Retinal pigment epithelial cell (primary cell): ENCODE measurements at regions not wholly inside any gene's neighbourhood (a gene's known extent, or its start where the extent isn't known, plus 50 kb on each side); places are given as distances from the start of the nearest gene placed in this dataset.

ENCODE experiments used
- DNase-seq: peaks from one replicate; pipeline ENCODE4 v3.0.0-alpha.2; 2010; ENCODE audit warnings: low read depth
- H3K4me3 ChIP-seq: 2 replicates; pipeline ENCODE4 v1.5.1; 2011; ENCODE audit warnings: mild to moderate bottlenecking, low read length, control low read depth, moderate library complexity
- CTCF ChIP-seq: conservative IDR thresholded peaks from 2 replicates; pipeline ENCODE4 v1.5.1; 2011; ENCODE audit warnings: low read depth, low read length, control low read depth, inconsistent platforms

GRCh38 chr1:222459652-222460051, 88.3 kb downstream of the HHIPL2 start:
- DNase-seq: no peak
- H3K4me3 ChIP-seq: no peak overlapping the region
- TF ChIP-seq CTCF: no peak

GRCh38 chr1:222457513-222457912, 90.4 kb downstream of the HHIPL2 start:
- TF ChIP-seq CTCF: no peak
- DNase-seq: no peak
- no peak overlapping the region for H3K4me3 ChIP-seq

DNA sequence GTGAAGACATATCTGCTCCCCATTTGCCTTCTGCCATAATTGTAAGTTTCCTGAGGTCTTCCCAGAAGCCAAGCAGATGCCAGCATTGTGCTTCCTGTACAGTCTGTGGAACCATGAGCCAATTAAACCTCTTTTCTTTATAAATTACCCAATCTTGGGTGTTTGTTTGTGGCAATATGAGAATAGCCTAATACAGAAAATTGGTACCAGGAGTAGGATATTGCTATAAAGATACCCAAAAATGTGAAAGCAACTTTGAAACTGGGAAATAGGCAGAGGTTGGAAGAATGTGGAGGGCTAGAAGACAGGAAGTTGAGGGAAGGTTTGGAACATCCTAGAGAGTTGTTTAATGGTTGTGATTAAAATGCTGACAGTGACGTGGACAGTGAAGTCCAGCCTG, 90.8 kb downstream of the HHIPL2 start:
- no peak for TF ChIP-seq CTCF
- H3K4me3 ChIP-seq: no peak overlapping the region
- DNase-seq: no peak

- peak; percentile 56 for DNase-seq
- H3K4me3 ChIP-seq: no peak overlapping the region
- TF ChIP-seq CTCF: peak; percentile 97
Measured at GRCh38 chr1:222455188-222455879, 92.6 kb downstream of the HHIPL2 start.

DNA sequence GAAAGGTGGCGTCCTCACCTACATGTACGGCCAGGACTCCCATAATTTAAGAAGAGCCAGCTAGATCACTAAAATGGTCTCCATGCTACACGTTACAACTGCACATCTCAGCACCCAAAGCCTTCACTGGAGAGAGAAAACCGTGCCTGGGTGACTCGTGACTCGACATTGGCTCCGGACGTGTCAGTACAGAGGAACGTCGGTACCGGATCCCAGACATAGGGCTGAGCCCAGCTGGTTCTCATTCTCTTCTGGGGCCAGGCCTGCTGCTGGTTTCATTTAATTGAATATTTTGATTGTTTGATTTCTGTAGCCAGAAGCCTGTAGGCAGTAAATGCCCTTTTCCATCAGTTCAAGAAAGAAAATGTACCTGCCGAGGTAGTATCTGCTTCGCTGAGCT, 93.1 kb downstream of the HHIPL2 start:
- no peak for TF ChIP-seq CTCF
- no peak for DNase-seq
- H3K4me3 ChIP-seq: no peak overlapping the region

DNA sequence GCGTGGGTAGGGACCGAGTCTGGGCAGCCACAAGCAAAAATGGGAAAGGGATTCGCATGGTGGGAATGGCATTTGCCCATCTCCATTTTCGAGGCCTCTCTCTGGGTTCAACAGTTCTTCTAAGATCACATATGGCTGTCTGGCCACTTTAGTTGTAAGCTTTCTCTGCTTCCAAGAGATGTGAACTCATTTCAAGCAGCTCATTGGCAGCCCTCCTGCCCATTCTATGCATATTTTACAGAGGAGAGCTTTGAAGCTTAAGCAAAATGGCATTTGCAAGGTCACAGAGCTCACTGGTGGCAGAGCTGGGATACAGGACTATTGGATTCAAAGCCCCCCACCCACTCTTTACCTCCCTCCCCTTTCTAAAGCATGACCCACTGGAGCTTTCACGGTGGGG, 93.7 kb downstream of the HHIPL2 start:
- peak; percentile 28 for DNase-seq
- H3K4me3 ChIP-seq: no peak overlapping the region
- no peak for TF ChIP-seq CTCF

GRCh38 chr1:222452031-222452430, 95.9 kb downstream of the HHIPL2 start:
- DNase-seq: no peak
- no peak overlapping the region for H3K4me3 ChIP-seq
- TF ChIP-seq CTCF: no peak
